ENCODE measurements at regions not wholly inside any gene's neighbourhood (a gene's known extent, or its start where the extent isn't known, plus 50 kb on each side); places are given as distances from the start of the nearest gene placed in this dataset.

DNA sequence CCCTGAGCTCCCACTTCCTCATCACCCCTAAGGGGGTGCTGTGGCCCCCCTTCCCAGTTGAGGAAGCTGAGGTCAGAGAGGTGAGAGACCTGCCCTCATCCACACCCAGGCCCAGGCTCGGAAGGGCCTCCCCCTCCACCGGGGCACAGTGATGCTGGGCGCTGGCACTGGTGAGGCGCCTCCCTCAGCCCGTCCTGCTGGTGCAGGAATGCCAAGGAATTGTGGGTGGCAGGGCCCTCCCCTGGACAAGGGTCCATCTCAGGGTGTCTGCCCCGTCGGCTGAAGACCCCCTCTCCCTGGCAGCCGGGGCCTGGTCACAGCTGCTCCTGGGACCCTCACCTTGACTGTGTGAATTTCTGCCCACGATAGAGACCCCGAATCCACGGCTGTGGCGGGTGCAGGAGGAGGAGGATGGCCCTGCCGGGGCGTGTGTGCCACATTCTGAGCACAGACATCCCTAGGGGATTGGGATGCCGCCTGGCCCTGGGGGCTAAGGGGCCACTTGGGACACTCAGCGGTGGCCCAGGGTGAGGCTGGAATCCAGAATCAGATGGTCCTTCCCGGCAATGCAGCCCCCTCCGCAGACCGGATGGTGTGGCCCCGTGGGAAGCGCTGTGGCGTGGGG, 70.2 kb upstream of the GATA5 start:
- no peak for DNase-seq

GRCh38 chr20:62546606-62547005, 70.8 kb upstream of the GATA5 start:
- no peak for DNase-seq

- DNase-seq, result no peak
Observed at GRCh38 chr20:62547364-62547763, 71.6 kb upstream of the GATA5 start.

GRCh38 chr20:62548471-62548870, 72.7 kb upstream of the GATA5 start:
- DNase-seq, result no peak

GRCh38 chr20:62549029-62549428, 73.2 kb upstream of the GATA5 start:
- DNase-seq, result no peak

GRCh38 chr20:62549499-62550086, 73.8 kb upstream of the GATA5 start:
- no peak for DNase-seq

DNA sequence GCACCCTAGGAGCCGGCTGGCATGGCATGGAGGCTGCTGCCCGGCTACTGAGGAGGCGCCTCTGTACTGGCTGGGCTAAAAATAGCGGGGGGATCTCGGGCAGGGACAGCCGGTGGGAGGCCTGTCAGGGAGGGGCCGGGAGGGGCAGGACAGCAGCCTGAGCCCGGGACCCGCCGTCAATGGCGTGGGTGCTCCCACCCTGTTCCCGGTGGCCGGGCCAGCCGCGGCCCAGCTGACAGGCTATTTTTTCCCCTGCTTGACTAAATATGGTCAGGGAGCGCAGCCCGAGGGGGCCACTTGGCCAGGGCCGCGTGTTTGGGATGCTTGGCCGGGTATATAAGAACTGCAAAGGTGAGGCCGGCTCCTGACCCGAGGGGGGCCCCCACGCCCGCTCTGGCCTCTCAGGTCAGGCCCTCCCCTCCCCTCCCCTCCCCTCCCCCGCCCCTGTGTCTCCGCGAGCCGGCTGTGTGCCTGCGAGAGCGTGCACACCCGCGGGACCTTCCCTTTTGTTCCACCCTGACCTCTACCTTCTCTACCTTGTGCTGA, 74.4 kb upstream of the GATA5 start:
- no peak for DNase-seq

DNA sequence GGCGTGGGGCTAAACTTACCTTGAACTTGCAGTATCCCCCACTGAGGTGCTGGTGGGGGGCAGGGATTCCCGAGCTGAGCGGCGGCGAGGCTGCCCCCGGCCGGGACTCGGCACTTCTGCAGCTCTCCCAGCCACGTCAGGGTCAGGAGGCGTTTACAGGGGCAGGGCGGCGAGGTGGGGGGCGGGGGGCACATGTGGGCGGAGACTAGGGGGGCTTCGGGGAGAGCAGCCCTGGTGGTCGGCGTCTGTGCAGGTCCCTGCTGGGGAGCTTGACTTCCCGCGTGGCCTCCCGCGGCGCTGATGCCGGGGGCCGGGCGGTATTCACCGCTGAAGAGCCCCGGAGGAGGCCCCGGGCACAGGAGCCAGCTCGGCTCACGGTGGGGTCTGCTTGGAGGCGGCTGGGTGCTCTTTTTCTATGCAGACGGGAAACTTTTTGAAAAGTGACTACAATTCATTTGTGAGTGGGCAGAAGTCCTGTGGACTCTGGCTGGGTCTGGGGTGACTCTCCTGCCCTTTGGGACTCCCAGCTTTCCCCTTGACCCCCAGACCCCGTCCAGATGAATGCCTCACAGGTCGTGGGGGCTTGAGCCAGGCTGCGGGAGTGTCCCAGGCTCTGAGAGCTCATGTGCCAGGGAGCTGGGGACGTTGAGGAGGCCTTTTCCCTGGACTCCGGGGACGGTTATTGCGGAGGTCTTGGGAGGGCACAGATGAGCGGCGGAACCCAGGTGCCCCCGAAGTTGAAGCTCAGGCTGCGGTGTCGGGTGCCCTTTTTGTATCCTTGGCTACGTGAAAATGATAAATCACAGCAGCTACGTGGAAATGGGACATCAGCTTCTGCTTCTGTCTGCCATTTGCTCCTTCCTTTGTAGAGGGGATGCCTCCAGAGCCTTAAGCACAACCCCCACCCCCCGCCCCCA, 75.9 kb upstream of the GATA5 start:
- peak in 1 of 2 experiments; percentile 17 for DNase-seq

DNA sequence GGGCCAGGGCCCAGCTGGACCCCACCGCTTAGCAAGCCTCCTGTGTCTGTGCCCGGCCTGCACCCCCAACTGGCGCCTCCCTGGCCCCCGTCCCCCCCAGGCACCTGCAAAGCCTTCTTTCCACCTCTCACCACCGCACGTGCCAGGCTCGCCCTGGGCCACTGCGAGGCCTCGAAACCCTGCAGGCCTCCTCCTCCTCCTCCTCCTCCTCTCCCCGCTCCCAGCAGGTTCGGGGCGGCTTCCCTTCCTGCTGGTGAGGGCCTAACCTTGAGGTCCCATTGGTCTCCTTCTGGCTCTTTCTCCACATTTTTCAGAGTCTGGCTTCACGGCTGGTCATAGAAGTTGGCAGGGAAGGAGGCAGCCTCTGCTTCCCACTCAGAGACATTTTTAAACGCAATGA, 76.8 kb upstream of the GATA5 start:
- no peak for DNase-seq

DNA sequence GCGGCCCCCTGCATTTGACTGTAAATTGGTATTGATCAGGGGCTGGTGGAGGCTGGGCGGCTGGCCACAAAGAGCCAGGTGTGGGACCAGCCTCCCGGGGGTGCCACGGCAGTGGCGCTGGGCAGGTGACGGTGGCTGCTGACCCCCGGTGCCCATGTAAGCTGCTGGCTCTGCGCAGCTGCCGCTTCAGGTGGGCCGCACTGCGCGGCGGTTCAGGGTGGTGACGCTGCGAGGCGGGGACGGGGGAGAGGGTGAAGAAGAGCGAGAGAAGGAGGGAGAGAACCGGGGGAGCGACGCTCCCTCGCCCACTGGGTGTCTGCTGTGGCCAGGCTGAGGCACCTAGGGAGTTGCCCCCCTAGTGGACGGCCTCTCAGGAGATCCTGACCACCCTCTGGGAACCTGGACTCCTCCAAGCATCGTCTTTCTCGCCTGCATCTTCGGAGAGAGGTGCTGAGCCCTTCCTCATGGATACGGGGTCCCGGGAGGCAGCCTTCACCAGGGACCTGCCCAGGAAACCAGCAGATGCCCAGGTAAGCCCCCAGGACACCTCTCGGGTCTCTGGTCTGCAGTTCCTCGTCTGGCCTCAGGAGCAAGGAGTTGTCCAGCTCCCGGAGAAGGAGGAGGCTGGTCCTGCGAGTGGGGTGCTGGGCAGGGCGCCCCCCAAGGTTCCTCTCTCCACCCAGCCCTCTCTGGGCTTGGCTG, 77.5 kb upstream of the GATA5 start:
- no peak for DNase-seq

GRCh38 chr20:62553838-62554161, 78.0 kb upstream of the GATA5 start:
- DNase-seq, result no peak

GRCh38 chr20:62554214-62554897, 78.6 kb upstream of the GATA5 start:
- DNase-seq, result no peak

- no peak for DNase-seq
Observed at GRCh38 chr20:62554898-62555641, 79.3 kb upstream of the GATA5 start.

GRCh38 chr20:62555642-62556420, 80.0 kb upstream of the GATA5 start:
- no peak for DNase-seq

GRCh38 chr20:62557462-62557861, 81.7 kb upstream of the GATA5 start:
- DNase-seq, result no peak

DNA sequence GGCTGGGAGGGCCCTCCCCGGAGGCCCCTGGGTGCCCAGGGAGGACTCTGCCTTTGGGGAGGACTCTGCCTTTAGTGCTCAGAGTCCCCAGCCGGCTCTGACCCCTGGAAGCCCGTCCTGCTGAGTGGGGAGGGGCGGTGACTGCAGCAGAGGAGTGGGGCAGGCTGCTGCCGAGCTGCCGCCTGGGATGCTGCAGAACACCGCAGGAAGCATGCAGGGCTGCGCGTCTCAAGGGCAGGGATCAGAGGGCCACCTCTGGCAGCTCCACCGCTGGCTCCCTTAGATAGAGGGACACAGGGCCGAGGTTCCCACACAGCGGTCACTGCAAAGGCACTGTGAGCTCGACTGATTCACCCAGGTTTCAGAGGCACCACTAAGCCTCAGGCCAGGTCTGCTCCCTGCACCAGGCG, 82.2 kb upstream of the GATA5 start:
- DNase-seq, result no peak

DNA sequence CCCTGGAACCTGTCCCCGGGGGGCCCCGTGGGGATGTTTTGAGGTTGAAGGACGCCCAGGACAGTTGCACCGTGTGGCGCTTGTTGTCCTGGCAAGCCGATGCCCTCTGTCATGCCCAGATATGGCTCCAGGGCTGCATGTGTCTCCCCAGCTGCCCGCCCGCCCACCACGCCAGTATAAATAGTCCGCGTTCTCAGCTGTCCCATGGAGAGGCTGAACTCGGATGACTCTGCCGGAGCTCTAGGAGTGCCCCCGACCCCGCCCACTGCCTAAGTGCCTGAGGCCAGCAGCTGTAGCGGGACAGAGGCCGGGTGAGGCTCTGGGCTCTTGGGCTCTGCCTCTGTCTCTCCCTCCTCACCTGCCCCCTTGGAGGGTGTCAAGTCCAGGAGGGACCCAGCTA, 83.0 kb upstream of the GATA5 start:
- no peak for DNase-seq

- DNase-seq, result no peak
Observed at GRCh38 chr20:62560162-62560561, 82.1 kb upstream of the SLCO4A1 start.

GRCh38 chr20:62561182-62561581, 81.1 kb upstream of the SLCO4A1 start:
- no peak for DNase-seq

- DNase-seq, result no peak
Observed at GRCh38 chr20:62561948-62562347, 80.4 kb upstream of the SLCO4A1 start.

GRCh38 chr20:62562831-62563230, 79.5 kb upstream of the SLCO4A1 start:
- no peak for DNase-seq
